WTC11 (cell line): ENCODE measurements at regions not wholly inside any gene's neighbourhood (a gene's known extent, or its start where the extent isn't known, plus 50 kb on each side); places are given as distances from the start of the nearest gene placed in this dataset.

Source experiments
- ATAC-seq: fragments of 200-7000 bp; cut with Tn5 transposase; 2 replicates; pipeline ENCODE4 v1.10.0; 2021; ENCODE audit warnings: mild to moderate bottlenecking, moderate library complexity
- CTCF ChIA-PET: fragments of 300-600 bp; sonication (Branson Sonifier 250); formaldehyde crosslinking; loops from one replicate; lab custom pipeline; 2021; ENCODE audit warnings: antibody characterized with exemption; lab: Charles Lee
- POLR2A ChIA-PET: fragments of 350-600 bp; sonication (Branson Sonifier 250); formaldehyde crosslinking; loops from one replicate; lab custom pipeline; 2021; ENCODE audit warnings: antibody characterized with exemption; lab: Charles Lee
- DNase-seq: peaks from one replicate; pipeline ENCODE4 v3.0.0; 2021; ENCODE audit warnings: low spot score
- H3K27ac Mint-ChIP-seq: 2 replicates; pipeline ENCODE4 v1.8.0; 2021; ENCODE audit warnings: mixed read lengths
- H3K27me3 Mint-ChIP-seq: 2 replicates; pipeline ENCODE4 v1.8.0; 2021; ENCODE audit warnings: low read depth, mild to moderate bottlenecking, moderate library complexity, mixed read lengths
- H3K36me3 Mint-ChIP-seq: 2 replicates; pipeline ENCODE4 v1.8.0; 2021; ENCODE audit warnings: mixed read lengths
- H3K4me1 Mint-ChIP-seq: 2 replicates; pipeline ENCODE4 v1.8.0; 2022; ENCODE audit warnings: mixed read lengths
- H3K4me3 Mint-ChIP-seq: 2 replicates; pipeline ENCODE4 v1.8.0; 2021; ENCODE audit warnings: mild to moderate bottlenecking, moderate library complexity, mixed read lengths
- H3K9me3 Mint-ChIP-seq: 2 replicates; pipeline ENCODE4 v1.8.0; 2021; ENCODE audit warnings: mixed read lengths
- AR ChIP-seq: fragments of 250-450 bp; sonication (Bioruptor Pico); IDR thresholded peaks from 2 replicates; pipeline ENCODE4 v1.9.0; 2021; ENCODE audit warnings: mild to moderate bottlenecking
- ATF6 ChIP-seq: sonication (generic); formaldehyde crosslinking; IDR thresholded peaks from 2 replicates; pipeline ENCODE4 v1.8.1; 2023; ENCODE audit warnings: mild to moderate bottlenecking, missing genetic modification reagents
- CBFB ChIP-seq: sonication (generic); formaldehyde crosslinking; IDR thresholded peaks from 2 replicates; pipeline ENCODE4 v1.8.1; 2022; ENCODE audit warnings: mild to moderate bottlenecking, low read depth, missing genetic modification reagents
- E2F1 ChIP-seq: sonication (generic); formaldehyde crosslinking; IDR thresholded peaks from 2 replicates; pipeline ENCODE4 v1.8.0; 2022; ENCODE audit warnings: mild to moderate bottlenecking, missing genetic modification reagents
- FOXK1 ChIP-seq: sonication (generic); formaldehyde crosslinking; IDR thresholded peaks from 2 replicates; pipeline ENCODE4 v1.8.0; 2022; ENCODE audit warnings: mild to moderate bottlenecking, moderate library complexity, missing genetic modification reagents
- NR3C1 ChIP-seq: sonication (generic); formaldehyde crosslinking; conservative IDR thresholded peaks from 2 replicates; pipeline ENCODE4 v1.8.1; 2023; ENCODE audit warnings: low read depth, mild to moderate bottlenecking, missing genetic modification reagents
- OVOL2 ChIP-seq: fragments of 250-450 bp; sonication (Bioruptor Pico); IDR thresholded peaks from 2 replicates; pipeline ENCODE4 v1.9.0; 2021; ENCODE audit warnings: mild to moderate bottlenecking, borderline replicate concordance
- PRRX2 ChIP-seq: fragments of 250-450 bp; sonication (Bioruptor Pico); IDR thresholded peaks from 2 replicates; pipeline ENCODE4 v1.8.0; 2021; ENCODE audit warnings: mild to moderate bottlenecking
- SMAD3 ChIP-seq: sonication (generic); formaldehyde crosslinking; IDR thresholded peaks from 2 replicates; pipeline ENCODE4 v1.8.0; 2022; ENCODE audit warnings: missing genetic modification reagents, mild to moderate bottlenecking, borderline replicate concordance
- STAT6 ChIP-seq: sonication (generic); formaldehyde crosslinking; conservative IDR thresholded peaks from 2 replicates; pipeline ENCODE4 v1.8.1; 2023; ENCODE audit warnings: mild to moderate bottlenecking, low read depth, missing genetic modification reagents, moderate library complexity
- USF2 ChIP-seq: sonication (generic); formaldehyde crosslinking; IDR thresholded peaks from 2 replicates; pipeline ENCODE4 v1.8.1; 2023; ENCODE audit warnings: mild to moderate bottlenecking, missing genetic modification reagents, moderate library complexity
- ZNF281 ChIP-seq: sonication (generic); formaldehyde crosslinking; IDR thresholded peaks from 2 replicates; pipeline ENCODE4 v1.8.0; 2023; ENCODE audit warnings: mild to moderate bottlenecking, missing genetic modification reagents
- ZSCAN18 ChIP-seq: fragments of 250-450 bp; sonication (Bioruptor Pico); IDR thresholded peaks from 2 replicates; pipeline ENCODE4 v2.1.2; 2022; ENCODE audit warnings: mild to moderate bottlenecking, moderate library complexity

- ATAC-seq (no peak), DNase-seq (no peak)
- Mint-ChIP-seq H3K27me3 (no peaks in the 10 kb centered on the region), H3K9me3 (no peaks in the 10 kb centered on the region), H3K4me3 (no peak overlapping the region), H3K27ac (no peak overlapping the region), H3K4me1 (peaks cover 19% of the 10 kb centered on the region), H3K36me3 (no peaks in the 10 kb centered on the region)
- POLR2A ChIA-PET: no interaction called here
- TF ChIP-seq FOXK1 (CRISPR knock-in tag) (no peak), AR (CRISPR knock-in tag) (no peak), STAT6 (no peak), ZNF281 (CRISPR knock-in tag) (no peak), E2F1 (CRISPR knock-in tag) (no peak), USF2 (CRISPR knock-in tag) (no peak), ATF6 (CRISPR knock-in tag) (no peak), CBFB (CRISPR knock-in tag) (no peak), ZSCAN18 (CRISPR knock-in tag) (no peak), OVOL2 (CRISPR knock-in tag) (no peak), NR3C1 (CRISPR knock-in tag) (no peak), SMAD3 (CRISPR knock-in tag) (no peak), PRRX2 (CRISPR knock-in tag) (no peak)
- CTCF ChIA-PET: no interaction called here
Measured at GRCh38 chr6:167701010-167701409, 125.7 kb upstream of the AFDN start.
